ENCODE measurements at regions not wholly inside any gene's neighbourhood (a gene's known extent, or its start where the extent isn't known, plus 50 kb on each side); places are given as distances from the start of the nearest gene placed in this dataset.

- TF ChIP-seq GATA3 (IDR thresholded peaks at IDR 0.05; ENCODE audit: low read depth, low read length) (no peak), GATA2 (IDR thresholded peaks at IDR 0.05; ENCODE audit: low read depth, low read length) (no peak)
Measured at GRCh38 chr15:70401709-70402108, 304.0 kb upstream of the TLE3 start.

GRCh38 chr15:70400766-70401541 lies 303.2 kb upstream of the TLE3 start:
- no peak for TF ChIP-seq GATA2 (IDR thresholded peaks at IDR 0.05; ENCODE audit: low read depth, low read length)
- TF ChIP-seq GATA3 (IDR thresholded peaks at IDR 0.05; ENCODE audit: low read depth, low read length): no peak

GRCh38 chr15:70399204-70399603 lies 301.5 kb upstream of the TLE3 start:
- TF ChIP-seq GATA3 (IDR thresholded peaks at IDR 0.05; ENCODE audit: low read depth, low read length): no peak
- TF ChIP-seq GATA2 (IDR thresholded peaks at IDR 0.05; ENCODE audit: low read depth, low read length): no peak

GRCh38 chr15:70398694-70399093 lies 301.0 kb upstream of the TLE3 start:
- TF ChIP-seq GATA3 (IDR thresholded peaks at IDR 0.05; ENCODE audit: low read depth, low read length): no peak
- no peak for TF ChIP-seq GATA2 (IDR thresholded peaks at IDR 0.05; ENCODE audit: low read depth, low read length)

- TF ChIP-seq GATA2 (IDR thresholded peaks at IDR 0.05; ENCODE audit: low read depth, low read length): no peak
- no peak for TF ChIP-seq GATA3 (IDR thresholded peaks at IDR 0.05; ENCODE audit: low read depth, low read length)
Measured at GRCh38 chr15:70396807-70397206, 299.1 kb upstream of the TLE3 start.

GRCh38 chr15:70395164-70395563 lies 297.4 kb upstream of the TLE3 start:
- TF ChIP-seq GATA2 (IDR thresholded peaks at IDR 0.05; ENCODE audit: low read depth, low read length): no peak
- no peak for TF ChIP-seq GATA3 (IDR thresholded peaks at IDR 0.05; ENCODE audit: low read depth, low read length)

DNA sequence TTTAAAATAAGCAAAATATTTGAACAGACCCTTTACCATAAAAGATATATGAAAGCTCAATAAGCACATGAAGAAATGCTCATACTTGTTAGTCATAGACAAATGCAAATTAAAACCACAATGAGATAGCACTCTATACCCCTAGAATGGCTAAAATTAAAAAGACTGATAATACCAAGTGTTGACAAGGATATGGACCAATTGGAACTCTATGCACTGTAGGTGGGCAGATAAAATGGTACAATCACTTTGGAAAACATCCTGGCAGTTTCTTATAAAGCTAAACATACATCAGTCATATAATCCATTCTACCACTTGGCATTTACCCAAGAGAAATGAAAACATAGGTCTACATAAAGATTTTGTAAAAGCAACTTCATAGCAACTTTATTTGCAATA lies 293.0 kb upstream of the TLE3 start:
- no peak for TF ChIP-seq GATA3 (IDR thresholded peaks at IDR 0.05; ENCODE audit: low read depth, low read length)
- TF ChIP-seq GATA2 (IDR thresholded peaks at IDR 0.05; ENCODE audit: low read depth, low read length): no peak

DNA sequence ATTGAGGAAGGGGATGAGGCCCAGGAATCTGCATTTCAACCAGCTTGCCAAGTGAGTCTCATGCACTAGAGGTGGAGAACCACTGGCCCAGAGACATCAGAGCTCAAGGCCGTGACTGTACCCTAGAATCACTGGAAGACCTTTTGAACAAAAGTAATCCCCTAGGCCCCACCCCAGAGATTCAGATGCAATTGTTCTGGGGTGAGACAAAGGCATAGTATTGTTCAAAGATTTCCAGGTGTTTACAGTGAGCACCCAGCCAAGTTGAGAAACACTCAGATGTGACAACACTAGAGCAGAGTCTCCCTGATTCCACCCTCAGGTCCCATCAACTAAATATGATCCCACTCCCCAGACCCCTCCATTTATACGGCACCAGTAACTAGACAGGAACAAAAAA lies 290.3 kb upstream of the TLE3 start:
- TF ChIP-seq GATA3 (IDR thresholded peaks at IDR 0.05; ENCODE audit: low read depth, low read length) (no peak), GATA2 (IDR thresholded peaks at IDR 0.05; ENCODE audit: low read depth, low read length) (no peak)

DNA sequence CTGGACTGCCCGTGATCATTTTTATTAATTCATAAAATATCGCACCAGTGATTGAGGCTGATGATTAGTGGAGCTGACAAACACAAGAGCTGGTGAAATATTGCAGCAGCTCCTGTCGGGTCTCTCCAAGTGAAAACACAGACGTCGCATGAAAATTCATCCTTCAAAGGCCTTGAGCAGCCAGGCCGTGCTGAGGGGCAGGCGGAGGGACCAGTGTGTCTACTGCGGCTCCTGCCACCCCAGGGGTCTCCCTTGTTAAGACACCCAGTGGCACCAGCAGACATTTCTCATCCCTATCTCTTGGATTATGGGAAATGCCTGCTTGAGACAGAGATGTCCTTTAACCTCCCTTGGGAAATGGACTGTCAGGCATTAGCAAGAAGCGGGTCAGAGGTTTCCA lies 289.4 kb upstream of the TLE3 start:
- TF ChIP-seq GATA2 (IDR thresholded peaks at IDR 0.05; ENCODE audit: low read depth, low read length) (no peak), GATA3 (IDR thresholded peaks at IDR 0.05; ENCODE audit: low read depth, low read length) (no peak)

DNA sequence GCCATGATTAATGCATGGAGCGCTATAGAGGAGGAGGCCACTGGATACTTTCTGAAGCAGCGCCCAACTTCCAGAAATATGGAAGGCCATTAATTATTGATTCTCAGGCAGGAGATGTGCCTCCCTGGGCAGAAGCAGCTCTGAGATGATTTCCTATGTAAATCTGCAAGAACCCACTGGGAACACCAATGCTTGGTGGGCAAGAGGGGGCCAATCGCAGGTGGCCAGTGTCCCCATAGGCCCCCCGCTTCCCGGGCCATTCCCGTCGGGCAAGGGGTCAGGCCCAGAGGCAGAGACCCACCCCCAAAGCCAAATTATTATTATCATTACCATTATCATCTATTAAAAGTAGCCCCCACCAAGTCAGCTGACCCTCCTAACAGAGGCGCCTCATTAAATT lies 288.0 kb upstream of the TLE3 start:
- TF ChIP-seq GATA3 (IDR thresholded peaks at IDR 0.05; ENCODE audit: low read depth, low read length) (no peak), GATA2 (IDR thresholded peaks at IDR 0.05; ENCODE audit: low read depth, low read length) (no peak)

GRCh38 chr15:70385052-70385451 lies 287.3 kb upstream of the TLE3 start:
- peak; percentile 75 for TF ChIP-seq GATA2 (IDR thresholded peaks at IDR 0.05; ENCODE audit: low read depth, low read length)
- TF ChIP-seq GATA3 (IDR thresholded peaks at IDR 0.05; ENCODE audit: low read depth, low read length): no peak

DNA sequence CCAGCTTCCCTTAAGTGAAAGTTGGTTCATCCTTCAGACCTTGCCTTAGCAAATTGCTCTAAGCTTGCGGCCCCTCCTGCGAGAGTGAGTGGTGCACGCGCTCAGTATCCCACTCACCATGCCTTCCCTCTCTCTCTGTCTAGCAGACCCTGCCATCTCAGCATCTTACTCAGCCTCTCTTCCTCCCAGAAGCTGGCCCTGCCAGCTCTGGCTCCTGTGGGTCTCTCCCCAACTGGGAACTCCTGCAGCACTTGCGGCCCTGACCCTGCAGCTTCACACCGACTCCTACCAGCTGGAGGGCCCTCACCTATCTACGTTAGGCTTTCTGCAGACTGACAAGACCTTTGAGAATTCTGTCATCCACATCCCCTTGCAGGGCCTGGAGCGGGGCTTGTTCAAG lies 286.1 kb upstream of the TLE3 start:
- TF ChIP-seq GATA2 (IDR thresholded peaks at IDR 0.05; ENCODE audit: low read depth, low read length) (no peak), GATA3 (IDR thresholded peaks at IDR 0.05; ENCODE audit: low read depth, low read length) (no peak)

- TF ChIP-seq GATA3 (IDR thresholded peaks at IDR 0.05; ENCODE audit: low read depth, low read length) (no peak), GATA2 (IDR thresholded peaks at IDR 0.05; ENCODE audit: low read depth, low read length) (no peak)
Measured at GRCh38 chr15:70382762-70383458, 285.2 kb upstream of the TLE3 start.

GRCh38 chr15:70382009-70382749 lies 284.5 kb upstream of the TLE3 start:
- TF ChIP-seq GATA2 (IDR thresholded peaks at IDR 0.05; ENCODE audit: low read depth, low read length): no peak
